ENCODE measurements at regions not wholly inside any gene's neighbourhood (a gene's known extent, or its start where the extent isn't known, plus 50 kb on each side); places are given as distances from the start of the nearest gene placed in this dataset.

DNA sequence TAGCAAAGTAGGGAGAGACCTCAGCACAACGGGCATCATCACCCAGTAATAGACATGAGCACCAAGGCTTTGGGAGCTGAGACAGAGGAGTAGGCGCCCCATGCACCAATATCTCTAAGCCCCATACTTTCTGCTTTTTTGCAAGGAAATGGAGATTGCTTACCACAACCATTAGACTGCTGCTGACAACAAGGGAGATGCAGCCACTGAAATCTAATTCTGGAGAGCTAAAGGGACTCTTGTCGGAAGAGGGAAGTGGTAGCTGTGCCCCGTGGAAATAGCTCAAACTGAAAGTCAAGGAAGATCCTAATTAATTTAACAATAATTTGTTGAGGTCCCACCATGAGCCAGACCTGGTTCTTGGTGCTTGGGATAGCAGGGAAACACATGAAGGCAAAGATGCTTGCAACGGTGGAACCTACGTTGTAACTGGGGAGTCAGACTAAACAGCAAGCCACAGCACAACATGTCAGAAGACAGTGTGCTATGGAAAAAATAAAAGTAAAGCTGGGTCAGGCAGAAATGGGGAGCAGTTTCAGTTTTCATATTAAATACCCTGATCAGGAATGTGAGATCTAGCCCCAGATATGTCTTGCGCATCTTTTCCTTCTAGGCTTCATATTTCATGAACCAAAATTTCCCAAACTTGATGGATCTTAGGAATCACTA, 1131.0 kb downstream of the BCL11B start:
- no peaks in the 10 kb centered on the region for H3K9me3 ChIP-seq (ENCODE audit: low read length)
- H3K27me3 ChIP-seq (ENCODE audit: insufficient read depth, low read length): peaks cover 16% of the 10 kb centered on the region
- no peak overlapping the region for H3K4me3 ChIP-seq (ENCODE audit: low read length)

DNA sequence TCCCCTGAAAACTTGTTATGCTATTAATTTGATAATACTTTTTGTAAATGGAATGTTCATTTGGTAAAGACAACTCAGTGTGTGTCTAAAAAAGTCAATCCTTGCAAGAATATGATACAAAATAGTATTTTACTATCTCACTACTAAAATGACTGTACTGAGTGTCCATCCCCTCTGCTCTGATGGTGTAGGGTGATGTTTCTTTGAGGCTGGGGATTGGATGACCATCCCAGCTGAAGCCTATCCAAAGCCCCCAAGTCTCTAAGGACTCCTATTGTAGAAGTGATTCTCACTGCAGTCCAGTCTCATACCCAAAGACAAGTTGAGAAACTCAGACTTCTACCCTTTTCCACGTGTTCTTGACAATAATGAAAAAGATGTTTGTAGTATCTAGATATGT, 1128.4 kb downstream of the BCL11B start:
- H3K4me1 ChIP-seq (ENCODE audit: insufficient read depth, low read length): no peaks in the 10 kb centered on the region
- H3K36me3 ChIP-seq (ENCODE audit: insufficient read depth, low read length): no peaks in the 10 kb centered on the region
- H3K4me3 ChIP-seq (ENCODE audit: low read length): no peak overlapping the region
- peaks cover 9% of the 10 kb centered on the region for H3K27me3 ChIP-seq (ENCODE audit: insufficient read depth, low read length)
- H3K9me3 ChIP-seq (ENCODE audit: low read length): no peaks in the 10 kb centered on the region
- no peak overlapping the region for H2AFZ ChIP-seq (ENCODE audit: low read depth, low read length)

More for the DNA sequence above, 1131.0 kb downstream of the BCL11B start:
- Histone ChIP-seq H3K36me3 (ENCODE audit: insufficient read depth, low read length) (no peaks in the 10 kb centered on the region), H3K4me1 (ENCODE audit: insufficient read depth, low read length) (no peaks in the 10 kb centered on the region), H2AFZ (ENCODE audit: low read depth, low read length) (no peak overlapping the region)

DNA sequence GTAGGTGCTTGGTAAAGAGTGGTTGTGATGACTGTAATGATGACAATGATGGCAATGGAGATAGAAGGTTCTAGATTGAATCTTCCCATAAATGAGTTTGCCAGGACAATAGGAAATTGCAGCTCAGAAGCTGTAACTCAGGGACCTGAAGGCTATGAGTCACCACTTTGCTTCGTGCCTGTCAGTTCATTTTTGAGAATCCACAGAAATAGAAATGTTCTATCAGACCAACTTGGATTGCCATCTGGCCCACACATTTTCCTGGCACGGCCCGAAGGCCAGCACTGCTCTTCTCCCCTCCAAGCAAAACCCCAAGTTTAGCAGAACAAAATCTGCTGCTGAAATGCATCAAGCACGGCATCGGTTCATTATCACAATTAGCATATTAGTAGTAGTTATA, 1127.0 kb downstream of the BCL11B start:
- Histone ChIP-seq H2AFZ (ENCODE audit: low read depth, low read length) (no peak overlapping the region), H3K36me3 (ENCODE audit: insufficient read depth, low read length) (no peaks in the 10 kb centered on the region), H3K4me3 (ENCODE audit: low read length) (no peak overlapping the region), H3K9me3 (ENCODE audit: low read length) (no peaks in the 10 kb centered on the region), H3K4me1 (ENCODE audit: insufficient read depth, low read length) (no peaks in the 10 kb centered on the region), H3K27me3 (ENCODE audit: insufficient read depth, low read length) (peaks cover 9% of the 10 kb centered on the region)

DNA sequence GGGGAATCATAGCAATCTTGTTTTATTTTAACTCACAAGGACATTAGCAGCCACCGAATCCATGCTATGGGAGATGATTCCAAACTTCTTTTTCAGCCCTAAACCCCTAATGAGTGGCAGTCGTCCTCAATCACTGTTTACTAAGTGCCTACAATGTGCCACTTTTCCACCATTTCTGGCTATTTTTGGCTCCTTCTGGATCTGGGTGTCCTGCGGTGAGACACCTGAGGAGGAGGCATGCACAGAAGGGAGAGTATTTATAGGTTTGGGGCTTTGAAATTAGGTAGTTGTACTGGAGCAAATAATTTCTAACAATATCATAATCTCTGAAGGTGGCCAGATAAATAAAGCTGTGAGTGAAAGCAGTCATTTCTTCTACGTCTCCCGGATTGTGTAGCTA, 1125.6 kb downstream of the BCL11B start:
- H3K36me3 ChIP-seq (ENCODE audit: insufficient read depth, low read length): no peaks in the 10 kb centered on the region
- H3K27me3 ChIP-seq (ENCODE audit: insufficient read depth, low read length): peaks cover 2% of the 10 kb centered on the region
- H3K9me3 ChIP-seq (ENCODE audit: low read length): no peaks in the 10 kb centered on the region
- no peaks in the 10 kb centered on the region for H3K4me1 ChIP-seq (ENCODE audit: insufficient read depth, low read length)
- H2AFZ ChIP-seq (ENCODE audit: low read depth, low read length): no peak overlapping the region
- H3K4me3 ChIP-seq (ENCODE audit: low read length): no peak overlapping the region

DNA sequence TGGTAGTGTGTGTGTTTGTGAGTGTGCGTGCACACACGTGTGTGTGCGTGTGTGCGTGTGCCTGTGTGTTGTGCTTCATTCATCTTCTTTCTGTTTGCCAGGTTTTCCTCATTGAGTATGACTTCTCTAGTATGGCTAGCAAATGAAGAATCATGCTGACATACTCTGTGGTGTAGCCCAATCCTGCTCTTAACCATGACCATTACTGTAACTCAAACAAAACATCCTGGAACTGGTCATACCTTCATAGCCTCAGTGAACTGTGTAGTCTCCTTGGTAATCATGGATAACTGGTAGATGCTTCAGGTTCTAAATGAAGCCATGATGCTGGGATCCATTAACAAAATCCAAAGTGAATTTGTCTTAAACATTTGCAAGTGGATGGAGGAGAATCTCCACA, 1117.7 kb downstream of the BCL11B start:
- Histone ChIP-seq H3K4me1 (ENCODE audit: insufficient read depth, low read length) (no peaks in the 10 kb centered on the region), H3K27me3 (ENCODE audit: insufficient read depth, low read length) (no peaks in the 10 kb centered on the region), H2AFZ (ENCODE audit: low read depth, low read length) (no peak overlapping the region), H3K36me3 (ENCODE audit: insufficient read depth, low read length) (no peaks in the 10 kb centered on the region), H3K4me3 (ENCODE audit: low read length) (no peak overlapping the region), H3K9me3 (ENCODE audit: low read length) (no peaks in the 10 kb centered on the region)

DNA sequence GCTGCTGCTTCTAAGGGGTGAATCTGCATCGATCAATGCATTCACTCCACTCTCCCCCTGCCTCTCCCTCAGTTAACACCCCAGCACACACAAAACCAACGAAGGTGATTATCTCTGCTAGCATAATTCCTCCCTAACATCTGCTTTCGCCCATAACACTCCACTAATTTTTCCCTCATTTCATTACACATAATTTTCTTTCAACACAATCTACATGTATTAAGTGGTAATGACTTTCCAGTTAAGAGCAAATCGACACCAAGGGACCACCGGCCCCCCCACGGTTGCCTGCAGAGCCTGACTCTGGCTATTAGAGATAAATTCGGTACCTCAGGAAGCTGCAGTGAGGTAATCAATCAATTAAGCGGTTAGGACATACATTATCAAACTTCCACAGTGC, 1115.6 kb downstream of the BCL11B start:
- Histone ChIP-seq H3K4me1 (ENCODE audit: insufficient read depth, low read length) (no peaks in the 10 kb centered on the region), H3K9me3 (ENCODE audit: low read length) (no peaks in the 10 kb centered on the region), H3K36me3 (ENCODE audit: insufficient read depth, low read length) (no peaks in the 10 kb centered on the region), H2AFZ (ENCODE audit: low read depth, low read length) (no peak overlapping the region), H3K27me3 (ENCODE audit: insufficient read depth, low read length) (no peaks in the 10 kb centered on the region), H3K4me3 (ENCODE audit: low read length) (no peak overlapping the region)

DNA sequence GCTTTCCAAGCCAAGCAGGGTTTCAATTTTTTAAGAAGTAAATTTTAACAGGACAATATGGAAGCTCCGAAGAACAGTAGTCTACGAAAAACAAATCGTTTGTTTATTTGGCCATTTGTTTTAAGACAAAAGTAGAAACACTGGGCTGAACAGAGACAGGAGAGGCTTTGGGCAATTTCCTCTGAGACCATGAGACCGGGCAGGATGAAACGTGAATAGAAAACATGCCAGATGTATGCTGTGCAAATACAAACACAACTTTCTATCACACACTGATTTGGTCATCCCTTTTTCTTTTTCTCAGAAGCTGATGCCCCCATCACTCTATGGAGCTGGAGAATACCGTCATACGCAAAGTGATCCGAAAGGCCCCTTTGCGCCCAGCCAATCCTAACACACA, 1111.1 kb downstream of the BCL11B start:
- H3K36me3 ChIP-seq (ENCODE audit: insufficient read depth, low read length): no peaks in the 10 kb centered on the region
- peaks cover 5% of the 10 kb centered on the region for H3K27me3 ChIP-seq (ENCODE audit: insufficient read depth, low read length)
- H3K4me3 ChIP-seq (ENCODE audit: low read length): no peak overlapping the region
- H3K4me1 ChIP-seq (ENCODE audit: insufficient read depth, low read length): no peaks in the 10 kb centered on the region
- H3K9me3 ChIP-seq (ENCODE audit: low read length): no peaks in the 10 kb centered on the region
- H2AFZ ChIP-seq (ENCODE audit: low read depth, low read length): no peak overlapping the region

DNA sequence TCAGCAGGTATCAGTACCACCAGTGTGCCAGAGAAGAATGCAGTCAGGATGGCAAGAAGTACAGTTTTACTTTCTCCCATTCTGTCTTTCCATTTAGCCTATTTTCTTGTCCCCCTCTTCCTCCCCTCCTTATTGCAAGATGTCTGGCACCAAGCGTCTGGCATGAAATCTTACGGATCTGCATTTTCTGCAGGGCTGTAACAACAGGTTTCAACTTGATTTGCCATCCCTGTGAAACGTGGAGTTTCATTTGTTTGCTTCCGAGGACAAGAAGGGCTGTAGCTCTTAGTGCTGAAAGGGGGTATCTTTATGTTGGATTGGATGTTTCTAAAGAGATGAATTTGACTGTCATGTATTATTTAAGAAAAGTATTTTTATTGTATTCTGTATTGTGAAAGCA, 1110.6 kb downstream of the BCL11B start:
- Histone ChIP-seq H3K27me3 (ENCODE audit: insufficient read depth, low read length) (peaks cover 5% of the 10 kb centered on the region), H3K36me3 (ENCODE audit: insufficient read depth, low read length) (no peaks in the 10 kb centered on the region), H3K4me1 (ENCODE audit: insufficient read depth, low read length) (no peaks in the 10 kb centered on the region), H3K4me3 (ENCODE audit: low read length) (no peak overlapping the region), H2AFZ (ENCODE audit: low read depth, low read length) (no peak overlapping the region), H3K9me3 (ENCODE audit: low read length) (no peaks in the 10 kb centered on the region)

DNA sequence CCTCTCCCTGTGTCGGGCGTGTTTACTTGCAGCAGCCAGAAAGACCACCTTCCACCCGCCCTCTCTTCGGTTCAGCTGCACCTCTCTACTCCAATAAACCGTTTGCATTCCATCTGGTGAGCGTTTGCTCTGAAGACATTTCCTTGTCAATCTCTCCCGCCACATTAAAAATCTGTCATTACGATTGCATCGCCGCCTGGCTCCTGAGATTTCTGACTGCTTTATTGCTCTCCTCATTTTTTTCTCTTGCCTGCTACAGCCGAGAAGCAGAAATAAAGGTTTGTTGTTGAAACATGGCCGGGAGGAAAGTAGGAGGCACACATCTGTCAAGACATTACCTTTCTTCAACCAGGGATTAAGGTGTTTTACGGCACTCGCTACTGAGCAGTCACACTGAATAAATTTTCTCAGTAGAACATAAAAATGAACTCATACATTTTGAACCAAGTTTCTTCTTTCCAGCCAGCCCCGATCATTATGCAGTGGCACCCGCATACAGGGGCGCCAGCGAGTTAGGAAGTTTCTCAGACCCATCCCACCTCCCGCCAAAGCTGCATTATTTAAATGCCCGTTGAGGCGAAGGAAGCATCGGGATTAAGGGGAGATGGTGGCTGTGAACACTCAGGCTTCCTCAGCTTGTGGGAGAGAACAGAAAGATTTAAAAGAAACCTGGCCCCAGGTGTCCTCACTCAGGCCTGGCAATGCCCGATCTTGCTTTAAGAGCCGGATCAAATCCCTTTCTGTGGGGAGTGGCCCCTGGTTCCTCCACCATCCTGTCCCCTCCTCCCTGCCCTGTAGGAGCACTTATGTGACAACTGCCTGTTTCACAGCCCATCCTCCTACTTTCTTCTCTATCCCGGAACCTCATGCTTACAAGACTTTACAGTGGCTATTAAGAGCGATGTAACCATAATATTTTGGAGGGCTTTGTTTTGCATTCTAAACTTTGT, 1108.9 kb downstream of the BCL11B start:
- H3K36me3 ChIP-seq (ENCODE audit: insufficient read depth, low read length): no peaks in the 10 kb centered on the region
- H3K9me3 ChIP-seq (ENCODE audit: low read length): no peaks in the 10 kb centered on the region
- no peak overlapping the region for H3K4me3 ChIP-seq (ENCODE audit: low read length)
- H3K27me3 ChIP-seq (ENCODE audit: insufficient read depth, low read length): peaks cover 5% of the 10 kb centered on the region
- H2AFZ ChIP-seq (ENCODE audit: low read depth, low read length): no peak overlapping the region
- no peaks in the 10 kb centered on the region for H3K4me1 ChIP-seq (ENCODE audit: insufficient read depth, low read length)

DNA sequence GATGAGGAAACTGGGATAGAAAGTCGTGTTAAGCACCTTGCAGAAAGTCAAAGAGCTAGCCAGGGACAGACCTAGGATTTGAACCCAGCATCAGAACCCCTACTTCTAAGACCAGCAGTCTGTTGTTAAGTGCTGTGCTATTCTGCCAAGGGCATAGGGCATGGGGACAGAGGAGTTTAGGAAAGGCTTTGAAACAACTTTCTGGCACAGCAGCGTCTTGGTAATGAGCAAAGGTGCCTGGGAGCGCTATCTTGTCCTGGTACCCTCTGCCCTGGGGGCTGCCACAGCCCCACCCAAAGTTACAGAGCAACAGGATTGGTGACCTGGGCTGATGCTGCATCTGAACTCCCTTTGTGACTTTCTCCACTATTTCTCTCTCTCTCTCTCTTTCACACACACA, 1108.1 kb downstream of the BCL11B start:
- no peaks in the 10 kb centered on the region for H3K4me1 ChIP-seq (ENCODE audit: insufficient read depth, low read length)
- H3K9me3 ChIP-seq (ENCODE audit: low read length): no peaks in the 10 kb centered on the region
- H2AFZ ChIP-seq (ENCODE audit: low read depth, low read length): no peak overlapping the region
- H3K4me3 ChIP-seq (ENCODE audit: low read length): no peak overlapping the region
- no peaks in the 10 kb centered on the region for H3K36me3 ChIP-seq (ENCODE audit: insufficient read depth, low read length)
- H3K27me3 ChIP-seq (ENCODE audit: insufficient read depth, low read length): peaks cover 5% of the 10 kb centered on the region

DNA sequence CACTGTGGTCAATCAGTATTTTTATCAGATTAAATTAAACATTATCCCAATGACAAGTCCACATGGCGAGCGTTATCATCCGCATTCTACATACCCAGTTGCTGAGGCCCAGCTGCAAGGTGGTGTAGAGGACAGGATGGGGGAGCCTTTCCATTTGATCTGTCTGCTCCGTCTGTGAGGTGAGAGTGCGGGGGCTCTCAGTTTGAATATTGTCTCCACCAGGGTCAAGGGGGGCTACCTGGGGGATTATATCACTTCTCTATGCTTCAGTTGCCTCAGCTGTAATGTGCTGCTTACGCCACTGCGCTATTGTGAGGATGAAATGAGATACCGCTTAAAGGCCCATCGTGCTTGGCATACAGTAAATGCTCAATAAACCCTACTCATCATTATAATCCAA, 1106.0 kb downstream of the BCL11B start:
- Histone ChIP-seq H2AFZ (ENCODE audit: low read depth, low read length) (no peak overlapping the region), H3K9me3 (ENCODE audit: low read length) (no peaks in the 10 kb centered on the region), H3K27me3 (ENCODE audit: insufficient read depth, low read length) (peaks cover 5% of the 10 kb centered on the region), H3K4me1 (ENCODE audit: insufficient read depth, low read length) (no peaks in the 10 kb centered on the region), H3K36me3 (ENCODE audit: insufficient read depth, low read length) (no peaks in the 10 kb centered on the region), H3K4me3 (ENCODE audit: low read length) (no peak overlapping the region)

DNA sequence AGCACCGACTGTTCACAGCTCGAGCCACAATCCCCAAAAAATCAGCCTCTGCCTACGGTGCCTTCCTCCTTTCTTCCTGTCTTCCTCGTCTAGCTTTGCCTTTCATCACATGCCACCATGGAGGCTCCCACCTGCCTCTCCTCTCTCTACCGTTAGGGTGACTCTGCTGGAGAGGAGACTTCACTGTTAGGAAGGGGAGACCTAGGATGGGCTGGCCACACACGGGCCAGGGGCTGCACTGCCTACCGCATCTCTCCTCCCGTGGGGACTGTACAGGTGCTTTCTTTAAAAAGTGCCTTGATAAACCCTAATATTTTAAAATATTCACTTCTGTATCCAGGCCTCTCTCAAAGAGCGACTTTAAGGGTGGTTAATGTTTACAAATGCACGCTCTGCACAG, 1104.7 kb downstream of the BCL11B start:
- Histone ChIP-seq H3K9me3 (ENCODE audit: low read length) (no peaks in the 10 kb centered on the region), H2AFZ (ENCODE audit: low read depth, low read length) (no peak overlapping the region), H3K27me3 (ENCODE audit: insufficient read depth, low read length) (peaks cover 5% of the 10 kb centered on the region), H3K36me3 (ENCODE audit: insufficient read depth, low read length) (no peaks in the 10 kb centered on the region), H3K4me3 (ENCODE audit: low read length) (no peak overlapping the region), H3K4me1 (ENCODE audit: insufficient read depth, low read length) (no peaks in the 10 kb centered on the region)

DNA sequence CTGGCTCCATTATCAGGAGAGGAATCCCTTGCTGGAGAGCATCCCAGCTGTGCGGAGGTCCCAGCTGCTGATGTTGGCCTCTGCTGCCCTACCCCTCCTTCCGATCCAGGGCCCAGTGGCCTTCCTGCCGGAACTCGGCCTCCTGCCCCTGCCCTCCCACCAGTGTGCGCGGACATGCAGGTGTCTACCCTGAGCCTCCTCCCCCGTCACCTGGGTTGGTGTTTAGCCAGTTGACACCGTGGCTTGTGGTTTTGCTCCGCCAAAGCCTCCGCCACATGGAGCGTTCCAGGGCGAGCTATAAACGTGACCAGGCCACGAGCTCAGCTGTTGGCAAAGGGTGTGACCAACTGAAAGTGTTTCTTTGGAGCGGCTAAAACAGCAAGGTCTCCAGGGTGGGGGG, 1104.3 kb downstream of the BCL11B start:
- H3K9me3 ChIP-seq (ENCODE audit: low read length): no peaks in the 10 kb centered on the region
- no peak overlapping the region for H2AFZ ChIP-seq (ENCODE audit: low read depth, low read length)
- H3K4me1 ChIP-seq (ENCODE audit: insufficient read depth, low read length): no peaks in the 10 kb centered on the region

More for the DNA sequence above, 1104.3 kb downstream of the BCL11B start:
- no peak overlapping the region for H3K4me3 ChIP-seq (ENCODE audit: low read length)
- H3K27me3 ChIP-seq (ENCODE audit: insufficient read depth, low read length): peaks cover 2% of the 10 kb centered on the region
- no peaks in the 10 kb centered on the region for H3K36me3 ChIP-seq (ENCODE audit: insufficient read depth, low read length)

All from neuron (in vitro differentiated cells).